COR-L47 (cell line): ENCODE measurements at regions not wholly inside any gene's neighbourhood (a gene's known extent, or its start where the extent isn't known, plus 50 kb on each side); places are given as distances from the start of the nearest gene placed in this dataset.
"Not testable (repeated sequence)": the region's sequence is repeated elsewhere in the genome, so short reads cannot be mapped to it uniquely, and the experiment has no call there.

Source experiments
- DNase-seq: peaks from one replicate; lab custom pipeline; 2025; lab: John Stamatoyannopoulos, UW

GRCh38 chr4:127469542-127469941 lies 163.2 kb upstream of the INTU start:
- no peak for DNase-seq

GRCh38 chr4:127469959-127470809 lies 162.6 kb upstream of the INTU start:
- DNase-seq, result no peak

GRCh38 chr4:127478271-127478670 lies 154.5 kb upstream of the INTU start:
- DNase-seq, result not testable (repeated sequence)

GRCh38 chr4:127479031-127479622 lies 153.6 kb upstream of the INTU start:
- peak; percentile 49 for DNase-seq

- no peak for DNase-seq
Measured at GRCh38 chr4:127482049-127482448, 150.7 kb upstream of the INTU start.

- DNase-seq, result no peak
Measured at GRCh38 chr4:127484117-127484516, 148.6 kb upstream of the INTU start.

GRCh38 chr4:127486248-127486647 lies 146.5 kb upstream of the INTU start:
- no peak for DNase-seq

- no peak for DNase-seq
Measured at GRCh38 chr4:127491571-127491970, 141.2 kb upstream of the INTU start.

- DNase-seq, result not testable (repeated sequence)
Measured at GRCh38 chr4:127496875-127497274, 135.9 kb upstream of the INTU start.

- DNase-seq, result no peak
Measured at GRCh38 chr4:127498366-127498765, 134.4 kb upstream of the INTU start.

GRCh38 chr4:127500242-127500641 lies 132.5 kb upstream of the INTU start:
- DNase-seq, result no peak

GRCh38 chr4:127501103-127501502 lies 131.7 kb upstream of the INTU start:
- DNase-seq, result no peak

- DNase-seq, result no peak
Measured at GRCh38 chr4:127503111-127503510, 129.6 kb upstream of the INTU start.

GRCh38 chr4:127505203-127505602 lies 127.6 kb upstream of the INTU start:
- DNase-seq, result peak; percentile 40

- no peak for DNase-seq
Measured at GRCh38 chr4:127506283-127506682, 126.5 kb upstream of the INTU start.

GRCh38 chr4:127509155-127509554 lies 123.6 kb upstream of the INTU start:
- DNase-seq, result no peak

GRCh38 chr4:127512672-127513071 lies 120.1 kb upstream of the INTU start:
- not testable (repeated sequence) for DNase-seq

GRCh38 chr4:127515259-127515658 lies 117.5 kb upstream of the INTU start:
- not testable (repeated sequence) for DNase-seq

- no peak for DNase-seq
Measured at GRCh38 chr4:127518046-127518445, 114.7 kb upstream of the INTU start.

GRCh38 chr4:127521463-127521862 lies 111.3 kb upstream of the INTU start:
- DNase-seq, result no peak

- DNase-seq, result no peak
Measured at GRCh38 chr4:127523369-127523768, 109.4 kb upstream of the INTU start.

- no peak for DNase-seq
Measured at GRCh38 chr4:127525608-127526007, 107.1 kb upstream of the INTU start.

GRCh38 chr4:127528302-127528701 lies 104.5 kb upstream of the INTU start:
- DNase-seq, result no peak

GRCh38 chr4:127529879-127530278 lies 102.9 kb upstream of the INTU start:
- not testable (repeated sequence) for DNase-seq
